ENCODE measurements at regions not wholly inside any gene's neighbourhood (a gene's known extent, or its start where the extent isn't known, plus 50 kb on each side); places are given as distances from the start of the nearest gene placed in this dataset.

DNA sequence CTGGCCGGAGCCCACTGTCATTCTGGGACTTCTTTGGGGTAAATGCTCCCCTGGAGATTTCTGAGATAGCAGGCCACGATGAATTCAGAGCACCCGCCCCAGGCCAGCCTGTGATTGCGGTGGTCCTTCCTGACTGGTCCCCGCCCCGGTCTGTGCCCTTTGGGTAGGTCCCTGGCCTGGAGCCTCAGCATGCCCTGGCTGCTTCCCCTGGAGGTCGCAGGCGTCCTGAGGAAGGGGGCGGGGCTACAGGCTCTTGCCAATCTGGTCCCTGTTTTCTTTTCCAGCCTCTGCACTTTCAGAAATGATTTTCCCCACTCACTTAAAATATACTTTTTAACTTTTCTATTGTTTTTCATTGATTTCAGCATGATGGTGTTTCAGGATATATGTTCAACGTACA lies 250.2 kb upstream of the ATP10A start:
- TF ChIP-seq, protein P1, sequence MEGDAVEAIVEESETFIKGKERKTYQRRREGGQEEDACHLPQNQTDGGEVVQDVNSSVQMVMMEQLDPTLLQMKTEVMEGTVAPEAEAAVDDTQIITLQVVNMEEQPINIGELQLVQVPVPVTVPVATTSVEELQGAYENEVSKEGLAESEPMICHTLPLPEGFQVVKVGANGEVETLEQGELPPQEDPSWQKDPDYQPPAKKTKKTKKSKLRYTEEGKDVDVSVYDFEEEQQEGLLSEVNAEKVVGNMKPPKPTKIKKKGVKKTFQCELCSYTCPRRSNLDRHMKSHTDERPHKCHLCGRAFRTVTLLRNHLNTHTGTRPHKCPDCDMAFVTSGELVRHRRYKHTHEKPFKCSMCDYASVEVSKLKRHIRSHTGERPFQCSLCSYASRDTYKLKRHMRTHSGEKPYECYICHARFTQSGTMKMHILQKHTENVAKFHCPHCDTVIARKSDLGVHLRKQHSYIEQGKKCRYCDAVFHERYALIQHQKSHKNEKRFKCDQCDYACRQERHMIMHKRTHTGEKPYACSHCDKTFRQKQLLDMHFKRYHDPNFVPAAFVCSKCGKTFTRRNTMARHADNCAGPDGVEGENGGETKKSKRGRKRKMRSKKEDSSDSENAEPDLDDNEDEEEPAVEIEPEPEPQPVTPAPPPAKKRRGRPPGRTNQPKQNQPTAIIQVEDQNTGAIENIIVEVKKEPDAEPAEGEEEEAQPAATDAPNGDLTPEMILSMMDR (conservative IDR thresholded peaks at IDR 0.05) = no peak
- H3K4me1 Mint-ChIP-seq = peaks cover 10% of the 10 kb centered on the region
- no peak for DNase-seq (ENCODE audit: low read depth, low spot score)
- no peak overlapping the region for H3K27ac Mint-ChIP-seq (ENCODE audit: unreplicated experiment)
- peaks cover 4% of the 10 kb centered on the region for H3K9me3 Mint-ChIP-seq
- no peaks in the 10 kb centered on the region for H3K36me3 Mint-ChIP-seq (ENCODE audit: low read depth)
- H3K4me3 Mint-ChIP-seq = no peak overlapping the region
- H3K27me3 Mint-ChIP-seq (ENCODE audit: low read depth) = no peaks in the 10 kb centered on the region

DNA sequence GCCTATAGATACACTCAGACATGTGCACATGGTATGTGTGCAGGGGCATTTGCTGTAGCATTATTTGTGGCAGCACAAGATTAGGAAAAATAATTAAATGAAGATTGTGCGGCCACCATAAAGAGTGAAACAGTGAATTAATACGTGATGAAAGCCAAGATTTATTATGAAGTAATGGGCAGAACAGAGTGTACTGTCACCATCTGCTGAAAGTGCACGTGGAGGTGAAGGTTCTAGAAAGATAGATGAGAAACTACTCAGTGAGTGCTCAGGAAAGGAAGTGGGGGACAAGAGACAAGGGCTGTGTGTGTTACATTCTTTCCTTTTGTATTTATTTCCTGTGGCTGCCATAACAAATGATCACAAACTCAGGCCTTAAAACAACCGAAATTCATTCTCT lies 246.1 kb upstream of the ATP10A start:
- Mint-ChIP-seq H3K9me3 (no peaks in the 10 kb centered on the region), H3K27me3 (ENCODE audit: low read depth) (no peaks in the 10 kb centered on the region), H3K36me3 (ENCODE audit: low read depth) (no peaks in the 10 kb centered on the region), H3K4me3 (no peak overlapping the region), H3K27ac (ENCODE audit: unreplicated experiment) (no peak overlapping the region), H3K4me1 (no peaks in the 10 kb centered on the region)
- DNase-seq (ENCODE audit: low read depth, low spot score) = no peak
- TF ChIP-seq, protein P1 (conservative IDR thresholded peaks at IDR 0.05) = no peak

DNA sequence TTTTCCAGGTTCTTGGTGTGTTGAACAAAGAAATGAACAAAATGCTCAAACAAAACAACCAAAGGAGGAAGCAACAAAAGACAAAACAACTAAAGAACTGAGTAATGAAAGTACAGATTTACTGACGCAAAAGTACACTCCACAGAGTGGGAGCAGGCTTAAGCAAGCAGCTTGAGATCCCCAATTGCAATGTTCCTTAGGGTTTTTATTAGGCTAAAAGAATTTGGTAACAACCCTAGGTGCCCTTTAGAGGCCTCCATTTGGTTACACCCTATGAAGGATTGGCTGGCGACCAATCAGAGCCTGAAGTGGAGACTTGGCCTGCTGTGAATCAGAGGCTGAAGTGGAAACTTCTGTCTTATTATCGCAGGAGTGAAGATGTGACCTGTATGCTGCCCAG lies 243.4 kb upstream of the ATP10A start:
- TF ChIP-seq, protein P1 (conservative IDR thresholded peaks at IDR 0.05) = no peak
- H3K36me3 Mint-ChIP-seq (ENCODE audit: low read depth) = no peaks in the 10 kb centered on the region
- no peak overlapping the region for H3K4me3 Mint-ChIP-seq
- no peak for DNase-seq (ENCODE audit: low read depth, low spot score)
- H3K9me3 Mint-ChIP-seq = no peaks in the 10 kb centered on the region
- H3K4me1 Mint-ChIP-seq = no peaks in the 10 kb centered on the region
- H3K27ac Mint-ChIP-seq (ENCODE audit: unreplicated experiment) = no peak overlapping the region
- no peaks in the 10 kb centered on the region for H3K27me3 Mint-ChIP-seq (ENCODE audit: low read depth)

DNA sequence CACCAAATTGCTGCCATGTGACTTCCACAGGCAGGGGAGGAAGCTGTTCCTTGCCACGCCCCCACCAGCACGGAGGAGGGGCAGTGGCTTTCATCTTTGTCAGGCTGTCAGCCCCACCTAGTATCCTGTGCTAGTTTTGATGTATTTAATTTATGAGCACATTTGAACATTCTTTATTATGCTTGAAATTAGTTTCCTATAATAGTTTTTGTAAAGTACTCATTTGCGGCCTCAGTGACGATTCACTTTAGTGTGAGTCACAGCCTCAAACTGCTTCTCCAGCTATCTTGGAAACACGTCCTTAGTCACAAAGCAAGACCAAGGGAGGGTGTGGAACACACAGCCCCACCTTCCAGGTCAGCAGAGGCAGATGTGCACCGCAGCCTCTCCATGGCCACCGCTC lies 239.9 kb upstream of the ATP10A start:
- no peaks in the 10 kb centered on the region for H3K36me3 Mint-ChIP-seq (ENCODE audit: low read depth)
- no peak overlapping the region for H3K4me3 Mint-ChIP-seq
- no peaks in the 10 kb centered on the region for H3K4me1 Mint-ChIP-seq
- no peaks in the 10 kb centered on the region for H3K9me3 Mint-ChIP-seq
- TF ChIP-seq, protein P1 (conservative IDR thresholded peaks at IDR 0.05) = no peak
- H3K27me3 Mint-ChIP-seq (ENCODE audit: low read depth) = no peaks in the 10 kb centered on the region
- H3K27ac Mint-ChIP-seq (ENCODE audit: unreplicated experiment) = no peak overlapping the region
- no peak for DNase-seq (ENCODE audit: low read depth, low spot score)

DNA sequence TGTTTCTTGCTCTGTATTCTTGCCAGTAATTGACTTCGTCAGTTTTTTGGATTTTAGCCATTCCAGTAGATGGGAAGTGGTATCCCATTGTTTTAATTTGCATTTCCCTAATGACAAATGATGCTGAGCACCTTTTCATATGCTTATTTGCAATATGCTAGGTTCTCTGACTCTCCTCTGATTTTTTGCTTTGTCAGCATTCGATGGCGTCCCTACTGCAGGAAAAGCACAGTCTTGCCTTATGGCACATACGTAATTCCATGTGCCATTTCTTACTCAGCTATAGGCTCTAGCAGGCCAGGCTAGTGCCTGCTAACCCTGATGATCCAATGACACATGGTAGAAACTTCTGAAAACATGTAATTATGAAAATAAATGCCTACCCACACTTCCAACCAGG lies 239.2 kb upstream of the ATP10A start:
- no peak overlapping the region for H3K4me3 Mint-ChIP-seq
- H3K9me3 Mint-ChIP-seq = no peaks in the 10 kb centered on the region
- H3K27ac Mint-ChIP-seq (ENCODE audit: unreplicated experiment) = no peak overlapping the region

More for the DNA sequence above, 239.2 kb upstream of the ATP10A start:
- H3K4me1 Mint-ChIP-seq = no peaks in the 10 kb centered on the region
- H3K27me3 Mint-ChIP-seq (ENCODE audit: low read depth) = no peaks in the 10 kb centered on the region
- TF ChIP-seq, protein P1 (conservative IDR thresholded peaks at IDR 0.05) = no peak
- no peak for DNase-seq (ENCODE audit: low read depth, low spot score)
- H3K36me3 Mint-ChIP-seq (ENCODE audit: low read depth) = no peaks in the 10 kb centered on the region
